NCI-H748 (cell line): ENCODE measurements at regions not wholly inside any gene's neighbourhood (a gene's known extent, or its start where the extent isn't known, plus 50 kb on each side); places are given as distances from the start of the nearest gene placed in this dataset.

Source experiments
- DNase-seq: peaks from one replicate; lab custom pipeline; 2025; ENCODE audit not compliant: unreplicated experiment; lab: John Stamatoyannopoulos, UW

- DNase-seq, result no peak
These were observed 459.1 kb upstream of the CDH9 start for GRCh38 chr5:27497491-27497890.

GRCh38 chr5:27494887-27495286 lies 456.5 kb upstream of the CDH9 start:
- DNase-seq, result no peak

- no peak for DNase-seq
These were observed 453.5 kb upstream of the CDH9 start for GRCh38 chr5:27491746-27492439.

- DNase-seq, result peak; percentile 41
These were observed 452.7 kb upstream of the CDH9 start for GRCh38 chr5:27491047-27491446.

- no peak for DNase-seq
These were observed 451.3 kb upstream of the CDH9 start for GRCh38 chr5:27489701-27490100.

- DNase-seq, result no peak
These were observed 444.3 kb upstream of the CDH9 start for GRCh38 chr5:27482663-27483062.

- DNase-seq, result peak; percentile 70
These were observed 441.5 kb upstream of the CDH9 start for GRCh38 chr5:27479859-27480258.

- no peak for DNase-seq
These were observed 439.2 kb upstream of the CDH9 start for GRCh38 chr5:27477550-27477949.

GRCh38 chr5:27476356-27476988 lies 438.1 kb upstream of the CDH9 start:
- DNase-seq, result no peak

GRCh38 chr5:27475063-27475462 lies 436.7 kb upstream of the CDH9 start:
- no peak for DNase-seq

- DNase-seq, result no peak
These were observed 436.0 kb upstream of the CDH9 start for GRCh38 chr5:27474395-27474794.

- no peak for DNase-seq
These were observed 435.6 kb upstream of the CDH9 start for GRCh38 chr5:27474047-27474309.

GRCh38 chr5:27473307-27474046 lies 435.1 kb upstream of the CDH9 start:
- DNase-seq, result no peak

GRCh38 chr5:27472871-27473270 lies 434.5 kb upstream of the CDH9 start:
- no peak for DNase-seq

GRCh38 chr5:27472000-27472763 lies 433.8 kb upstream of the CDH9 start:
- peak; percentile 84 for DNase-seq

- DNase-seq, result no peak
These were observed 428.6 kb upstream of the CDH9 start for GRCh38 chr5:27466959-27467358.

GRCh38 chr5:27465140-27465539 lies 426.8 kb upstream of the CDH9 start:
- DNase-seq, result no peak

GRCh38 chr5:27463446-27464149 lies 425.2 kb upstream of the CDH9 start:
- no peak for DNase-seq

- no peak for DNase-seq
These were observed 424.6 kb upstream of the CDH9 start for GRCh38 chr5:27462936-27463335.

GRCh38 chr5:27458287-27458686 lies 419.9 kb upstream of the CDH9 start:
- no peak for DNase-seq

GRCh38 chr5:27451377-27451776 lies 413.0 kb upstream of the CDH9 start:
- no peak for DNase-seq
